HG03432 (cell line): ENCODE measurements at regions not wholly inside any gene's neighbourhood (a gene's known extent, or its start where the extent isn't known, plus 50 kb on each side); places are given as distances from the start of the nearest gene placed in this dataset.
"Not testable (repeated sequence)": the region's sequence is repeated elsewhere in the genome, so short reads cannot be mapped to it uniquely, and the experiment has no call there.

ENCODE experiments used
- ATAC-seq: cut with Tn5 transposase; IDR thresholded peaks from one replicate; pipeline ENCODE4 v1.9.1; 2021; ENCODE audit warnings: mild to moderate bottlenecking, moderate library complexity; ENCODE audit not compliant: unreplicated experiment

- ATAC-seq: not testable (repeated sequence)
Observed at GRCh38 chr14:106163812-106164211, 637.4 kb downstream of the TMEM121 start.

- ATAC-seq: no peak
Observed at GRCh38 chr14:106166232-106166631, 639.8 kb downstream of the TMEM121 start.

- ATAC-seq: no peak
Observed at GRCh38 chr14:106166650-106167204, 640.3 kb downstream of the TMEM121 start.

- not testable (repeated sequence) for ATAC-seq
Observed at GRCh38 chr14:106170163-106170658, 643.8 kb downstream of the TMEM121 start.

- ATAC-seq: no peak
Observed at GRCh38 chr14:106174206-106174605, 647.8 kb downstream of the TMEM121 start.

GRCh38 chr14:106177266-106178246, 651.2 kb downstream of the TMEM121 start:
- ATAC-seq: not testable (repeated sequence)

GRCh38 chr14:106179761-106180160, 653.4 kb downstream of the TMEM121 start:
- ATAC-seq: no peak

- ATAC-seq: not testable (repeated sequence)
Observed at GRCh38 chr14:106184771-106185170, 658.4 kb downstream of the TMEM121 start.

GRCh38 chr14:106185174-106185836, 658.9 kb downstream of the TMEM121 start:
- ATAC-seq: not testable (repeated sequence)

GRCh38 chr14:106185837-106186233, 659.5 kb downstream of the TMEM121 start:
- no peak for ATAC-seq

- ATAC-seq: no peak
Observed at GRCh38 chr14:106187216-106187615, 660.8 kb downstream of the TMEM121 start.

- ATAC-seq: not testable (repeated sequence)
Observed at GRCh38 chr14:106192701-106193100, 666.3 kb downstream of the TMEM121 start.

- not testable (repeated sequence) for ATAC-seq
Observed at GRCh38 chr14:106196459-106196858, 670.1 kb downstream of the TMEM121 start.

GRCh38 chr14:106197264-106197663, 670.9 kb downstream of the TMEM121 start:
- not testable (repeated sequence) for ATAC-seq

- ATAC-seq: no peak
Observed at GRCh38 chr14:106199097-106199496, 672.7 kb downstream of the TMEM121 start.

- ATAC-seq: no peak
Observed at GRCh38 chr14:106200541-106201315, 674.3 kb downstream of the TMEM121 start.

- ATAC-seq: no peak
Observed at GRCh38 chr14:106201376-106201775, 675.0 kb downstream of the TMEM121 start.

GRCh38 chr14:106203438-106203837, 677.1 kb downstream of the TMEM121 start:
- no peak for ATAC-seq

- no peak for ATAC-seq
Observed at GRCh38 chr14:106204063-106204462, 677.7 kb downstream of the TMEM121 start.

GRCh38 chr14:106207316-106207715, 680.9 kb downstream of the TMEM121 start:
- ATAC-seq: no peak
